ENCODE measurements at regions not wholly inside any gene's neighbourhood (a gene's known extent, or its start where the extent isn't known, plus 50 kb on each side); places are given as distances from the start of the nearest gene placed in this dataset.
A peak's percentile ranks its signal among the peaks of the same experiment; 100 is the strongest.

- no peaks in the 10 kb centered on the region for H3K36me3 Mint-ChIP-seq (ENCODE audit: insufficient read depth, unreplicated experiment)
- H3K4me3 Mint-ChIP-seq (ENCODE audit: low read depth, unreplicated experiment) = no peak overlapping the region
- no peak for DNase-seq
- H3K9me3 Mint-ChIP-seq (ENCODE audit: low read depth, unreplicated experiment) = no peaks in the 10 kb centered on the region
- intact Hi-C loops (cut with micrococcal nuclease; ENCODE audit: unreplicated experiment) = no loop called here
- BruUV-seq (replicated peaks) = no TSS peak
- H3K27me3 Mint-ChIP-seq (ENCODE audit: unreplicated experiment) = peaks cover 66% of the 10 kb centered on the region
- H3K4me1 Mint-ChIP-seq (ENCODE audit: low read depth, unreplicated experiment) = peaks cover 28% of the 10 kb centered on the region
- no peak overlapping the region for H3K27ac Mint-ChIP-seq (ENCODE audit: unreplicated experiment)
- CTCF ChIA-PET = interaction anchor here (0.6 to 1.3 kb wide), 2 partner anchors 38 to 616 kb away, joined by 3 to 5 read pairs; no protein-coding TSS in a partner anchor
- TF ChIP-seq CTCF (IDR thresholded peaks at IDR 0.05; ENCODE audit: unreplicated experiment) = no peak
Measured at GRCh38 chr15:62568702-62569101, 403.6 kb upstream of the C2CD4B start.

DNA sequence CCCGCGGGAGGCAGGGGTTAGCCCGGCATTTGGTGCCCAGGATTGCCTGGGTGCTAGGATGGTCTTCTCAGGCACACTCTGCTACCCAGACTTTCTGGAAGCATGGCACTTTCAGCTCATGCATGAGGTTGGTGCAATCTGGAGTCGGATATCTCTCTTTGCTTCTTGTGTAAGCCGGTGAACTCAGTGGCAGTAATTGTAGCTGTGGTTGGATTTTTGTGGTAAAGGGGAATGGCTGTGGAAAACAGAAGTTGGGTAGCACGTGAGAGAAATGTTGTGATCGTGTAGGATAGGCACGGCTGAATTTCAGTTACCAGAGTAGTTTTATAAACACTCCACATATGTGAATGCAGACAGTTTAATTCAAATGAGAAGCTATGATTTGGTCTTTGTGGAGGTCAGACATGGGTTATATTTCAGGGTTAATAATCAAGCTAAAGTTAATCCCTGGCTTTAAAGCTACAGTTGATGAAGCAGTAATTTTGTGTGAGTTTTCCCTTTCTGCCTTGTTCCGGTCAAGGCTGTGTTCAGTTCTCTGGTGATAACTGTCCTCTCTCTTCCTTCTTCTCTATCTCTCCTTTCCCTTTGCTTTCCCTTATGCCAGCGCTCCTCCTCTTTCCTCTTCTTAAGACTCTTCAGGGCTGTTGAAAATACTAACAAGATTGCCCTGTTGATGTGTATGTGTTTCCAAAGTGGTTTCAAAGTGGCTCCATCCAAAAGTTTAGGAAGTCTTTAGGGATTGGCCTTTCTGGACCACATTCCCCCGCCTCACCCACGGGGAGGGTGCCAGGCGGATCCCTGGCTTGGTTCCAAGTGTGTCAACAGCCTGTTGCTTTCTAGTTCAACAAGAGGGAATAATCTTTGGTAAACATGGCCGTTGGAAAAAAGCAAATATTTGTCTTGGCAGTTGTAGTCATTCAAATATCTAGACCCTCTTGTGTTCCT is 404.6 kb upstream of the C2CD4B start:
- Mint-ChIP-seq H3K27me3 (ENCODE audit: unreplicated experiment) (peaks cover 61% of the 10 kb centered on the region), H3K4me1 (ENCODE audit: low read depth, unreplicated experiment) (peaks cover 28% of the 10 kb centered on the region), H3K36me3 (ENCODE audit: insufficient read depth, unreplicated experiment) (no peaks in the 10 kb centered on the region), H3K9me3 (ENCODE audit: low read depth, unreplicated experiment) (no peaks in the 10 kb centered on the region), H3K4me3 (ENCODE audit: low read depth, unreplicated experiment) (peak overlapping the region; percentile 15), H3K27ac (ENCODE audit: unreplicated experiment) (no peak overlapping the region)
- CTCF ChIA-PET = interaction anchor here (0.8 to 1.3 kb wide), 6 partner anchors 20 to 326 kb away, joined by 3 to 5 read pairs (median 3); no protein-coding TSS in a partner anchor
- intact Hi-C loops (cut with micrococcal nuclease; ENCODE audit: unreplicated experiment) = no loop called here
- no TSS peak for BruUV-seq (replicated peaks)
- peak; percentile 81 for DNase-seq
- no peak for TF ChIP-seq CTCF (IDR thresholded peaks at IDR 0.05; ENCODE audit: unreplicated experiment)

DNA sequence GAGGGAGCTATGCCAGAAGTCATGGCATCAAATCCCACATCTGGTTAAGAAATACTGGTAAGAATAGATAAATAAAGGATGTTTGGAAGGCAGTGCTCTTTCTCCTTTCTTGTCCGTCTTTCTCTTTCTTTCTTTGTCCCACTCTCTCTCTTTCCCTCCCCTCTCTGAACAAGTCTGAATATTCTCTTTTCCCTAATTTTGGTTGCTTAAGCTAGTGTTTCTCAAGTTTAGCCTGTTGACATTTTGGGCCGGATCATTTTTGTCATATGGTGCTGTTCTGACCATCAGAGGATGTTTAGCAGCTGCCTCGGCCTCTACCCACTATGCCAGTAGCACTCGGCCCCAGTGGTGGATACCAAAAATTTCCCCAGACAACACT is 405.3 kb upstream of the C2CD4B start:
- H3K27me3 Mint-ChIP-seq (ENCODE audit: unreplicated experiment) = peaks cover 58% of the 10 kb centered on the region
- no peak for DNase-seq
- H3K9me3 Mint-ChIP-seq (ENCODE audit: low read depth, unreplicated experiment) = no peaks in the 10 kb centered on the region
- no peaks in the 10 kb centered on the region for H3K36me3 Mint-ChIP-seq (ENCODE audit: insufficient read depth, unreplicated experiment)
- H3K4me3 Mint-ChIP-seq (ENCODE audit: low read depth, unreplicated experiment) = peak overlapping the region; percentile 15
- no peak overlapping the region for H3K27ac Mint-ChIP-seq (ENCODE audit: unreplicated experiment)
- TF ChIP-seq CTCF (IDR thresholded peaks at IDR 0.05; ENCODE audit: unreplicated experiment) = no peak
- BruUV-seq (replicated peaks) = no TSS peak
- CTCF ChIA-PET = interaction anchor here (1.2 kb wide), 1 partner anchor 21 kb away, joined by 3 read pairs; no protein-coding TSS in a partner anchor
- H3K4me1 Mint-ChIP-seq (ENCODE audit: low read depth, unreplicated experiment) = peaks cover 28% of the 10 kb centered on the region
- intact Hi-C loops (cut with micrococcal nuclease; ENCODE audit: unreplicated experiment) = no loop called here

DNA sequence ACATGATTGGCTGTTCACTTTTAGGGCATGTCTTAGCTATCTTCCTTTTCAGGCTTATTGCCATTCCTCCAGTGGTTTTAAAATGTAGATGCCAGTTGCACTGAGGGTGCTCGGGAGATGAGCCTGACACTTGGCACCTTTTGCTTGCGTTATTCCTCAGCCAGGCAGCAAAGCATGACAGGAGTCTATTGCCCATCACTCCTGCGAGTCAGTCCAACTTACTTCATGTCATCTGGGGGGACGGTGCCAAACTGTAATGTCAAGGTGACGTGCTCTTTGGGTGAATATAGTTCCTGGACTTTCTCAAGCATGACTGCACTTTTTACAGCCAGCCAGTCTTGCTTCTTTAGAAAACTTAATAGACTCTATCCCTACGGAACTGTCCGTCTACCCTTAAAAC is 406.0 kb upstream of the C2CD4B start:
- no peak for DNase-seq
- Mint-ChIP-seq H3K4me3 (ENCODE audit: low read depth, unreplicated experiment) (no peak overlapping the region), H3K36me3 (ENCODE audit: insufficient read depth, unreplicated experiment) (no peaks in the 10 kb centered on the region), H3K27me3 (ENCODE audit: unreplicated experiment) (peaks cover 51% of the 10 kb centered on the region), H3K4me1 (ENCODE audit: low read depth, unreplicated experiment) (peaks cover 28% of the 10 kb centered on the region), H3K9me3 (ENCODE audit: low read depth, unreplicated experiment) (no peaks in the 10 kb centered on the region), H3K27ac (ENCODE audit: unreplicated experiment) (no peak overlapping the region)
- intact Hi-C loops (cut with micrococcal nuclease; ENCODE audit: unreplicated experiment) = no loop called here
- CTCF ChIA-PET = interaction anchor here (0.6 kb wide), 2 partner anchors 172 to 211 kb away, joined by 3 read pairs; no protein-coding TSS in a partner anchor
- no TSS peak for BruUV-seq (replicated peaks)
- TF ChIP-seq CTCF (IDR thresholded peaks at IDR 0.05; ENCODE audit: unreplicated experiment) = no peak

Measured in Calu3 (cell line).